Neural cell (in vitro differentiated cells): ENCODE measurements at regions not wholly inside any gene's neighbourhood (a gene's known extent, or its start where the extent isn't known, plus 50 kb on each side); places are given as distances from the start of the nearest gene placed in this dataset.

ENCODE experiments used
- MXI1 ChIP-seq: fragments of 450-650 bp; conservative IDR thresholded peaks from 2 replicates; pipeline ENCODE4 v1.6.1; 2014; ENCODE audit warnings: antibody characterized with exemption, mild to moderate bottlenecking; ENCODE audit not compliant: poor library complexity, severe bottlenecking
- SMC3 ChIP-seq: fragments of 450-650 bp; conservative IDR thresholded peaks from 2 replicates; pipeline ENCODE4 v1.6.1; 2014; ENCODE audit warnings: antibody characterized with exemption, mild to moderate bottlenecking, moderate library complexity; ENCODE audit not compliant: poor library complexity
- TAF1 ChIP-seq: IDR thresholded peaks from 2 replicates; pipeline ENCODE4 v1.6.1; 2012; ENCODE audit warnings: low read depth
- TF ChIP-seq, protein P1 (sequence below): fragments of 450-650 bp; IDR thresholded peaks from 2 replicates; pipeline ENCODE4 v1.5.1; 2014; ENCODE audit warnings: antibody characterized with exemption, mild to moderate bottlenecking, moderate library complexity; ENCODE audit not compliant: poor library complexity, severe bottlenecking

DNA sequence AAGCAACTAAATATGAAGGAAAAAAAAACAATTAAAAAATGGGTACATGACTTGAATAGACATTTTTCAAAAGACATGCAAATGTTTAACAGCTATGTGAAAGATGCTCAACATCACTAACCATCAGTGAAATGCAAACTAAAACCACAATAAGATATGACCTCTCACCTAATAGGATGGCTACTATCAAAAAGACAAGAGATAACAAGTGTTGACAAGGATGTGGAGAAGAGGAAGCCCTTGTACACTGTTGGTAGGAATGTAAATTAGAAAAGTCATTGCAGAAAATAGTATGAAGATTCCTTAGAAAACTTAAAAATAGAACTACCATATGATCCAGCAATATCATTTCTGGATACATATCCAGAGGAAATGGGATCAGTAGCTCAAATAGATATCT lies 324.7 kb upstream of the TLE4 start:
- TF ChIP-seq, protein P1, sequence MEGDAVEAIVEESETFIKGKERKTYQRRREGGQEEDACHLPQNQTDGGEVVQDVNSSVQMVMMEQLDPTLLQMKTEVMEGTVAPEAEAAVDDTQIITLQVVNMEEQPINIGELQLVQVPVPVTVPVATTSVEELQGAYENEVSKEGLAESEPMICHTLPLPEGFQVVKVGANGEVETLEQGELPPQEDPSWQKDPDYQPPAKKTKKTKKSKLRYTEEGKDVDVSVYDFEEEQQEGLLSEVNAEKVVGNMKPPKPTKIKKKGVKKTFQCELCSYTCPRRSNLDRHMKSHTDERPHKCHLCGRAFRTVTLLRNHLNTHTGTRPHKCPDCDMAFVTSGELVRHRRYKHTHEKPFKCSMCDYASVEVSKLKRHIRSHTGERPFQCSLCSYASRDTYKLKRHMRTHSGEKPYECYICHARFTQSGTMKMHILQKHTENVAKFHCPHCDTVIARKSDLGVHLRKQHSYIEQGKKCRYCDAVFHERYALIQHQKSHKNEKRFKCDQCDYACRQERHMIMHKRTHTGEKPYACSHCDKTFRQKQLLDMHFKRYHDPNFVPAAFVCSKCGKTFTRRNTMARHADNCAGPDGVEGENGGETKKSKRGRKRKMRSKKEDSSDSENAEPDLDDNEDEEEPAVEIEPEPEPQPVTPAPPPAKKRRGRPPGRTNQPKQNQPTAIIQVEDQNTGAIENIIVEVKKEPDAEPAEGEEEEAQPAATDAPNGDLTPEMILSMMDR, result no peak
- TF ChIP-seq SMC3, result no peak
- TF ChIP-seq TAF1, result no peak
- no peak for TF ChIP-seq MXI1
